GM21576 (cell line): ENCODE measurements at regions not wholly inside any gene's neighbourhood (a gene's known extent, or its start where the extent isn't known, plus 50 kb on each side); places are given as distances from the start of the nearest gene placed in this dataset.

Source experiments
- ATAC-seq: cut with Tn5 transposase; IDR thresholded peaks from one replicate; pipeline ENCODE4 v1.9.1; 2021; ENCODE audit warnings: mild to moderate bottlenecking, moderate library complexity; ENCODE audit not compliant: unreplicated experiment

GRCh38 chr18:54531402-54532065, 59.5 kb upstream of the DYNAP start:
- no peak for ATAC-seq

- no peak for ATAC-seq
These were observed 58.8 kb upstream of the DYNAP start for GRCh38 chr18:54532222-54532621.

- ATAC-seq, result no peak
These were observed 58.1 kb upstream of the DYNAP start for GRCh38 chr18:54532962-54533361.
